Osteocyte (in vitro differentiated cells): ENCODE measurements at regions not wholly inside any gene's neighbourhood (a gene's known extent, or its start where the extent isn't known, plus 50 kb on each side); places are given as distances from the start of the nearest gene placed in this dataset.

ENCODE experiments used
- DNase-seq: peaks from one replicate; pipeline ENCODE4 v3.0.0; 2021; ENCODE audit warnings: mixed read lengths; ENCODE audit not compliant: unreplicated experiment; ENCODE audit errors: extremely low spot score
- H3K27ac Mint-ChIP-seq: one replicate; pipeline ENCODE4 v1.8.0; 2021; ENCODE audit warnings: mild to moderate bottlenecking, mixed read lengths; ENCODE audit not compliant: unreplicated experiment
- H3K27me3 Mint-ChIP-seq: one replicate; pipeline ENCODE4 v1.8.0; 2021; ENCODE audit warnings: mixed read lengths; ENCODE audit not compliant: unreplicated experiment
- H3K36me3 Mint-ChIP-seq: one replicate; pipeline ENCODE4 v1.8.0; 2021; ENCODE audit warnings: mixed read lengths; ENCODE audit not compliant: unreplicated experiment
- H3K4me1 Mint-ChIP-seq: one replicate; pipeline ENCODE4 v1.8.0; 2021; ENCODE audit warnings: mixed read lengths; ENCODE audit not compliant: unreplicated experiment
- H3K4me3 Mint-ChIP-seq: one replicate; pipeline ENCODE4 v1.8.0; 2021; ENCODE audit warnings: mild to moderate bottlenecking, moderate library complexity, mixed read lengths; ENCODE audit not compliant: unreplicated experiment
- H3K9me3 Mint-ChIP-seq: one replicate; pipeline ENCODE4 v1.8.0; 2021; ENCODE audit warnings: mixed read lengths; ENCODE audit not compliant: unreplicated experiment
- CTCF ChIP-seq: fragments of 200-600 bp; sonication (generic); IDR thresholded peaks from 2 replicates; pipeline ENCODE4 v1.5.0; 2021; ENCODE audit warnings: antibody characterized with exemption, mild to moderate bottlenecking, moderate library complexity

- no peak overlapping the region for H3K4me3 Mint-ChIP-seq
- H3K36me3 Mint-ChIP-seq = no peaks in the 10 kb centered on the region
- no peaks in the 10 kb centered on the region for H3K9me3 Mint-ChIP-seq
- no peak for DNase-seq
- no peak overlapping the region for H3K27ac Mint-ChIP-seq
- H3K4me1 Mint-ChIP-seq = no peaks in the 10 kb centered on the region
- no peak for TF ChIP-seq CTCF
- H3K27me3 Mint-ChIP-seq = peaks cover 2% of the 10 kb centered on the region
Measured at GRCh38 chr2:13495051-13495450, 778.3 kb downstream of the TRIB2 start.

- Mint-ChIP-seq H3K4me3 (no peak overlapping the region), H3K27me3 (peaks cover 2% of the 10 kb centered on the region), H3K9me3 (no peaks in the 10 kb centered on the region), H3K4me1 (no peaks in the 10 kb centered on the region), H3K36me3 (no peaks in the 10 kb centered on the region), H3K27ac (no peak overlapping the region)
- no peak for TF ChIP-seq CTCF
- no peak for DNase-seq
Measured at GRCh38 chr2:13504808-13505207, 788.1 kb downstream of the TRIB2 start.

- H3K27me3 Mint-ChIP-seq = no peaks in the 10 kb centered on the region
- TF ChIP-seq CTCF = no peak
- no peak for DNase-seq
- H3K9me3 Mint-ChIP-seq = no peaks in the 10 kb centered on the region
- no peaks in the 10 kb centered on the region for H3K36me3 Mint-ChIP-seq
- no peaks in the 10 kb centered on the region for H3K4me1 Mint-ChIP-seq
- H3K27ac Mint-ChIP-seq = no peak overlapping the region
- H3K4me3 Mint-ChIP-seq = no peak overlapping the region
Measured at GRCh38 chr2:13508671-13509070, 791.9 kb downstream of the TRIB2 start.

- H3K4me3 Mint-ChIP-seq = no peak overlapping the region
- peaks cover 13% of the 10 kb centered on the region for H3K27me3 Mint-ChIP-seq
- H3K9me3 Mint-ChIP-seq = no peaks in the 10 kb centered on the region
- H3K27ac Mint-ChIP-seq = no peak overlapping the region
- no peaks in the 10 kb centered on the region for H3K36me3 Mint-ChIP-seq
- H3K4me1 Mint-ChIP-seq = no peaks in the 10 kb centered on the region
- DNase-seq = no peak
- TF ChIP-seq CTCF = no peak
Measured at GRCh38 chr2:13515254-13515653, 798.5 kb downstream of the TRIB2 start.

GRCh38 chr2:13522096-13522495 is 805.4 kb downstream of the TRIB2 start:
- Mint-ChIP-seq H3K27ac (no peak overlapping the region), H3K9me3 (no peaks in the 10 kb centered on the region), H3K36me3 (no peaks in the 10 kb centered on the region), H3K4me1 (peaks cover 17% of the 10 kb centered on the region), H3K27me3 (peaks cover 12% of the 10 kb centered on the region), H3K4me3 (no peak overlapping the region)
- DNase-seq = no peak
- no peak for TF ChIP-seq CTCF
